DMS153 (cell line): ENCODE measurements at regions not wholly inside any gene's neighbourhood (a gene's known extent, or its start where the extent isn't known, plus 50 kb on each side); places are given as distances from the start of the nearest gene placed in this dataset.

ENCODE experiments used
- DNase-seq: peaks from one replicate; lab custom pipeline; 2025; lab: John Stamatoyannopoulos, UW

- no peak for DNase-seq
These were observed 850.2 kb upstream of the ADAMTS5 start for GRCh38 chr21:27817074-27817473.

DNA sequence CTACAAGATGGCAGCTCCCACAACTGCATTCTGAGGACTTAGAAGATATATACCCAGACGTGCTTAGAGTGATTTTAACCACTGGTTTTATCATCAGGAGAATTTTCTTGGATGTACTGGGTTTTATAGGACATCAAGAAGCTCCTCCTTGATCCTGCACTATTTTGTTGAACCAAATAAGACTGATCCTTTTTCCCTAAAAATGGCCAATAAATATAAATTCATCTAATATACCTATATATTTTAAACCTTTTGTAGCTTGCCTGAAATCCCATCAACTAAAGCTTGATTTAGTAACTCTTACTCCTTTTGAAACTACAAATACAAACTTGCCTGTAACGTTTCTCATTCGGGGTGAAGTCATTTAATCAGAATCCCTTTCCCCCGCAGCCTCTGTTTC is 849.4 kb upstream of the ADAMTS5 start:
- DNase-seq: no peak

DNA sequence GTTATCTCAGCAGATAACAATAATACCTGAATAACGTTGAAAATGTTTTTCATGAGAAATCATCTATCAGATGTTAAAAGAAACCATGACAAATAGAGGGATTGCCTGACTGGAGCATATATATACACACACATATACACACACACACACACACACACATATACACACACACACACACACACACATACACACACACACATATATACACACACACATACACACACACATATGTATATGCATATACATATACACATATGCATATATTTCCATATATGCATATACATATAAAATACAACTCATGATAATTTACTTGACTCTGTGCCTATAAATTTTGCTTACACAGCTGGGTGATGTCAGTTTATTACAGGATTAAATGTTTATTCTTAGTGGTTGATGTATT is 847.3 kb upstream of the ADAMTS5 start:
- no peak for DNase-seq

- DNase-seq: no peak
These were observed 846.9 kb upstream of the ADAMTS5 start for GRCh38 chr21:27813750-27814149.

DNA sequence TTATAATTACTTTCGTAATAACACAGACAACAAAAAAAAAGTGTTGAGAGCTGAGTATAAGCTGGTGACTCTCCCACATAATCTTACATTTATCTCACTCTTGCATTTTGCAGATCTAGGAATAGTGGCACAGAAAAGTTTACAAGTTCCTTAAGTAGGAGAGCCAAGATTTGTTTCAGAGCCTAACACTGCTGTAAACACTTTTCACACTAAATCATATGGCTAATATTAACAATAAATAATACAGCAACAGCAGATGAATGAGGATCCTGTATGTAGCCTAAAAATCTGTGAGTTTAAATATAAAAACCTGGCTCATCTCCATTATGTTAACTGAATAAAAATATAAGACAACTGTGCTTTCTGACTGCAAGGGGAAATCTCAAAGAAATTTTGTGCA is 846.5 kb upstream of the ADAMTS5 start:
- no peak for DNase-seq

GRCh38 chr21:27812279-27812678 is 845.4 kb upstream of the ADAMTS5 start:
- no peak for DNase-seq

GRCh38 chr21:27808923-27809322 is 842.0 kb upstream of the ADAMTS5 start:
- no peak for DNase-seq

DNA sequence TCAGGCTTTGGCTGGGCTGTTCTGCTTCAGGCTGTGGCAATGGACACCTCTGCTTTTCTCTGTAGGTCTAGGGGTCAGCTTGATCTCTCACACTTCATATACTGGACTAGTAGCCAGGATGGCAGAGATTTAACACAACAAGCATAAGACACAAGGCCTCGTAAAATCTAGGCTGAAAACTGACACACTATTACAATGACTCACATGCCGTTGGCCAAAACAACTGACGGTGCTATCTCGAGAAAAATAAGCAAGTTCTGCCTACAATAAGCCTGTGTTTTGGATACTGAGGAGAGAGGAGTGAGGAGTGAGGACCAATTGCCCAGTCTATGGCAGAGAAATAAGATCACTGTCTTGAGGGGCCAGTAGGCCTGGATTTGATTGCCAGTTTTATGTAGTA is 840.7 kb upstream of the ADAMTS5 start:
- DNase-seq: no peak

DNA sequence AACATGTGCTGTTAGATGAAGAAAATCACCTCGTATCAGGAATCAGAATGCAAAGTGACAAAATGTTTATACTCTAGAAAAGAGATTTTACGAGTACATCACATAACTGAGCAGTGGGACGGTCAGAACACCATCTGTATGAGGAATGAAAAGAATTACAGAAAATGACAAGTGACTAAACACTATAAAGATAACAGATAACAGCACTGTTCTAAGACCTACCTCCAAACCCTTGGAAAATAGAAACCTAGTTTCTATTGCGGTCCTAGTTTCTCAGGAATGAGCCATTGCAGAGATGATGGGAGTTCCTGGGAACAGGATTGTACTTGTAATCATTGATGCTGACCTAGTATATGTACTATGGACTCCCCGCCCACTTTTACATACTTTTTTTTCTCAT is 839.4 kb upstream of the ADAMTS5 start:
- no peak for DNase-seq

GRCh38 chr21:27805696-27806095 is 838.8 kb upstream of the ADAMTS5 start:
- DNase-seq: no peak

DNA sequence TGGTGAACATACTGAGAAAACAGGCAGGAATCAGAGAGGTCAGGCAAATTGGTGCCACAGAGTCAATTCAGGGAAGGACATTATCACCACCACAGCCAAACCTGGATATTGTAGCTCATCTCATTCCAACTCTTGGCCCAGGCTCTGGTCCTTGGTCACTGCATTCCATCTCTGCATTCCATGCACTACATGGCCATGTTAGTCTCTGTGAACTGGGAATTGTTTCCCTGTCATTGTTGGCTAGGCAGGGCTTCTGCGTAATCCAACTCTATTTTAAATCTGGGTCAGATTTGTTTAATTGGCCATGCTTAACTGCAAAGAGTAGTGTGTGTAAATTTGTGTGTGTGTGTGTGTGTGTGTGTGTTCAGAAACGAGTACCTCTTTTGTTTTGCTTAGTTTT is 837.6 kb upstream of the ADAMTS5 start:
- no peak for DNase-seq

GRCh38 chr21:27803571-27803970 is 836.7 kb upstream of the ADAMTS5 start:
- no peak for DNase-seq

- no peak for DNase-seq
These were observed 836.1 kb upstream of the ADAMTS5 start for GRCh38 chr21:27802816-27803475.

- DNase-seq: no peak
These were observed 833.0 kb upstream of the ADAMTS5 start for GRCh38 chr21:27799861-27800260.

GRCh38 chr21:27796106-27796505 is 829.2 kb upstream of the ADAMTS5 start:
- DNase-seq: no peak

- no peak for DNase-seq
These were observed 828.5 kb upstream of the ADAMTS5 start for GRCh38 chr21:27795418-27795817.

DNA sequence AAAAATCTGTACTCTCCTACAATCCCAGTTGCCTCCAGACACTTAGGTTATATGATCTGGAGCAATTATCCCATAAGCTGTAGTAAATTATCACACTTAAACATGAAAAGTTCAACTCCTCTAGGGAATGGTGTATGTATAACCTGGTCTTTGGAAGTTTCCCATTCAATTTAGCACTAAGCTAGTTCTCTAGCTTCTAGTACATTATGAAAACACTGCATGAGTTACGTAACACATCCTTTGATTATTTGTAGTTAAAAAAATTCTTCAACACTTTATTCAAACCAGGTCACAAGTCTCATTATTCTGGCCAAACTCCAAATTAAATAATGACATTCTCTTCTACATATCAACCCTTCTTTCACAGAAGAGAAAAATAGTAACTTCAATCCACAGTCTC is 827.0 kb upstream of the ADAMTS5 start:
- no peak for DNase-seq

DNA sequence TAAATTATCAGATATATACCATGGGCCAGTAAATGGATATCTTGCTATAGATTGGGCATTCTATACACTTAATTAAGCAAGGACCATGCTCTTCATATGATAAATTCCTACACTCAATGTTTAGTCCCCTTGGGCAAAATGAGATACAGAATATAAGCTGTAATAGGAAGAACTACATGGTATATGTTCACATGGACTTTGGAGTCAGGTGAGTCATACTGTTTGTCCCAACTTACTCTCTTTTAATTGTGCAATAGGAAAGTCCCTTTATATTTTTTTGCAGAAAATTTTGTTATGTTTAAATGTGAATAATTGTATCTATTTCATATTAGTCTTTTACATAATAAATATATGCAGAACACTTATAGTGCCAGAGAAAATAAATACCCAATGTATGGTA is 820.2 kb upstream of the ADAMTS5 start:
- DNase-seq: no peak

DNA sequence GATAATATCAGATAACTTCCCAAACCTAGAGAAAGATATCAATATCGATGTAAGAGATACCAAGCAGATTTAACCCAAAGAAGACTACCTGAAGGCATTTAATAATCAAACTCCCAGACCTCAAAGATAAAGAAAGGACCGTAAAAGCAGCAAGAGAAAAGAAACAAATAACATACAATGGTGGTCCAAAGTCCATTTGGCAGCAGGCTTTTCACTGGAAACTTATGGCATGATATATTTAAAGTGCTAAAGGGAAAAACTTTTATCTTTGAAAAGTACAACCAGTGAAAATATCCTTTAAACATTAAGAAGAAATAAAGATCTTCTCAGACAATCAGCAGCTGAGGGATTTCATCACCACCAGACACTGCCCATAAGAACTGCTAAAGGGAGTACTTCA is 812.7 kb upstream of the ADAMTS5 start:
- DNase-seq: no peak

DNA sequence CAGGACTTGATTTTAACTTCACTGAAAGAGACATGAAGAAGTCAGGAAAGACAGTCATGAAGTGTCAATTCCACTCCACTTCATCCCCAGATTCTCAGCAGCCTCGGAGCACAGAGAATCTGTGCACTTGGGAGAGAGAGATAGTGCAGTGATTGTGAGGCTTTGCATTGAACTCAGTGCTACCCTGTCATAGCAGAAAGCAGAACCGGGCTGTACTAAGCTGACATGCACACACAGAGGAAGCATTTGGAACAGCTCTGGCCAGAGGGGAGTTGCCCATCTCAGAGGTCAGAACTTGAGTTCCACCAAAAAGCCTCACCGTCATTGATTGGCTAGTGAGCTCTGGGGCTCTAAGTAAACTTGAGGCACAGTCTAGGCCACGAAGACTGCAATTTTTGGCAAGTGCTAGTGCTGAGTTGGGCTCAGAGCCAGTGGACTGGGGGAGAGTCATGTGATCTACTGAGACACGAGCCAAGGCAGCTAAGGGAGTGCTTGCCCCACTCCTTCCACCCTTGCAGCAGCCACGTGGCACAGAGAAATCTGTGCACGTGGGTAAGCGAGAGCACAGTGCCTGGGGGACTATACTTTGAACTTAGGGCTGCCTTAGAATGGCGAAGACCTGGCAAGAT is 810.2 kb upstream of the ADAMTS5 start:
- DNase-seq: no peak

- no peak for DNase-seq
These were observed 805.9 kb upstream of the ADAMTS5 start for GRCh38 chr21:27772816-27773215.

DNA sequence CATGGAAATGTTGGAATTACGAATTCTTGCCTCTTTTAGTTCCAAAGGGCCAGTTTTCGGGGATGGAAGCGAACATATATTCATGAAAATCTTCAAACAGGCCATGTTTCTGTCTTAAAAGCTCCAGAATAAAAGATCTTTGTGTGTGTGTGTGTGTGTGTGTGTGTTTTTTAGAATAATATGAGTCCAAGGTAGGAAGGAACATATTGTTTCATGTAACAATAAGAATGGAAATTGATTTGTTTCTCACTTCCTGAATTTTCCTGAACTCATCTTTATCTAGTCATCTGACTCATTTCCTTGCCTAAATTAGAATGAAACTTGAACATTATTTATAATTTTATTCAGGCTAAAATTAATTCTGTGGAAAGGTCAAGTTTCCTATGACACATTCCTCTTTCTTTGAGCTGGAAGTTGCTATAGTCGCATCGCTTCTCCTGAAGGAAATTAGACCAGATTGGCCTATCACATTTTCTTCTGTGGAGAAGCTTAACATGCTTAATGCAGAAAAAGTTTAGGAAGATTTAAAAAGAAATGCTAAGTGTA is 805.1 kb upstream of the ADAMTS5 start:
- no peak for DNase-seq

DNA sequence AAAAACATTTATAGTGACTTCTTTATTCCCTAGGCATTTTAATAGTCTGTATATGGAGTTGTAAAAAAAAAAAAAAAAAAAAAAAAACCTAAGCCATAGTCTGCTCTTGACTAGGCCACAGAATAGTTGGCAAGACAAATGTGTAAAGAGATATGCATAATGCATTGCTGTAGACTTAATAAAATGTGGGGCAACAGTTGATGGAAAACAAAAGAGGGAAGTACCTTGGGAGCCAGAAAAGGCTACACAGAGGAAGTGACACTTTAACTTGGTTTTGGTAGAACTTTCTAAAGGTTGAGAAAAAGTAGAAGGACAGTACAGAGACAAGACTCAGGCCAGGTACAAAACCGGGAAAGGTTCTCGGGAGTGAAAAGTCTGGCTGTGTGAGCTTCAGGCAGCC is 802.9 kb upstream of the ADAMTS5 start:
- no peak for DNase-seq
